Trophoblast cell (in vitro differentiated cells and primary cell): ENCODE measurements at regions not wholly inside any gene's neighbourhood (a gene's known extent, or its start where the extent isn't known, plus 50 kb on each side); places are given as distances from the start of the nearest gene placed in this dataset.

Experiments used
- DNase-seq, 2 donors: peaks; one replicate each; pipeline ENCODE4 v3.0.0-alpha.2; 2016
- H2AFZ ChIP-seq: 2 replicates; pipeline ENCODE4 v1.6.1; 2013; ENCODE audit warnings: low read length, moderate library complexity, mild to moderate bottlenecking; ENCODE audit not compliant: insufficient read depth, poor library complexity
- H2AK5ac ChIP-seq: 2 replicates; pipeline ENCODE4 v1.6.1; 2013; ENCODE audit warnings: mild to moderate bottlenecking, low read length
- H2BK120ac ChIP-seq: 2 replicates; pipeline ENCODE4 v1.6.1; 2013; ENCODE audit warnings: low read length, mild to moderate bottlenecking, moderate library complexity; ENCODE audit not compliant: insufficient read depth, poor library complexity
- H2BK12ac ChIP-seq: 2 replicates; pipeline ENCODE4 v1.6.1; 2013; ENCODE audit warnings: mild to moderate bottlenecking, low read length, moderate library complexity
- H2BK5ac ChIP-seq: 2 replicates; pipeline ENCODE4 v1.6.1; 2013; ENCODE audit warnings: low read length, low read depth, moderate library complexity, mild to moderate bottlenecking; ENCODE audit not compliant: poor library complexity
- H3K14ac ChIP-seq: 2 replicates; pipeline ENCODE4 v1.6.1; 2013; ENCODE audit warnings: mild to moderate bottlenecking, low read length
- H3K18ac ChIP-seq: 2 replicates; pipeline ENCODE4 v1.6.1; 2013; ENCODE audit warnings: mild to moderate bottlenecking, low read length
- H3K23ac ChIP-seq: 2 replicates; pipeline ENCODE4 v1.6.1; 2013; ENCODE audit warnings: low read length
- H3K27ac ChIP-seq: 2 replicates; pipeline ENCODE4 v1.5.1; 2013; ENCODE audit warnings: low read depth, mild to moderate bottlenecking, inconsistent platforms, low read length, moderate library complexity
- H3K27me3 ChIP-seq: 2 replicates; pipeline ENCODE4 v1.6.1; 2013; ENCODE audit warnings: inconsistent platforms, mild to moderate bottlenecking, low read length, moderate library complexity; ENCODE audit not compliant: insufficient read depth
- H3K36me3 ChIP-seq, 2 experiments: 1 replicate in 1 of 2; 2 replicates in 1 of 2; pipeline ENCODE4 v1.6.1; 2013; ENCODE audit warnings: low read length in 2 of 2, mild to moderate bottlenecking in 2 of 2, moderate library complexity in 1 of 2; ENCODE audit not compliant: insufficient read depth in 2 of 2, control insufficient read depth in 1 of 2
- H3K4ac ChIP-seq: 2 replicates; pipeline ENCODE4 v1.6.1; 2013; ENCODE audit warnings: low read depth, mild to moderate bottlenecking, low read length, moderate library complexity
- H3K4me1 ChIP-seq, 2 experiments: 1 replicate in 1 of 2; 2 replicates in 1 of 2; pipeline ENCODE4 v1.6.1; 2013; ENCODE audit warnings: low read length in 2 of 2, mild to moderate bottlenecking in 2 of 2, moderate library complexity in 1 of 2; ENCODE audit not compliant: insufficient read depth in 2 of 2, control insufficient read depth in 1 of 2
- H3K4me2 ChIP-seq: 2 replicates; pipeline ENCODE4 v1.6.1; 2013; ENCODE audit warnings: inconsistent platforms, mild to moderate bottlenecking, low read length, moderate library complexity
- H3K4me3 ChIP-seq: 2 replicates; pipeline ENCODE4 v1.5.1; 2013; ENCODE audit warnings: mild to moderate bottlenecking, low read depth, low read length, inconsistent platforms
- H3K79me1 ChIP-seq: one replicate; pipeline ENCODE4 v1.6.1; 2013; ENCODE audit warnings: low read length
- H3K79me2 ChIP-seq: 2 replicates; pipeline ENCODE4 v1.6.1; 2013; ENCODE audit warnings: low read length, mild to moderate bottlenecking; ENCODE audit not compliant: control insufficient read depth, insufficient read depth, poor library complexity
- H3K9ac ChIP-seq: 2 replicates; pipeline ENCODE4 v1.6.1; 2013; ENCODE audit warnings: mild to moderate bottlenecking, low read length
- H3K9me3 ChIP-seq: 2 replicates; pipeline ENCODE4 v1.6.1; 2013; ENCODE audit warnings: low read depth, mild to moderate bottlenecking, control low read depth, inconsistent platforms, low read length; ENCODE audit not compliant: insufficient read depth
- H4K12ac ChIP-seq: 2 replicates; pipeline ENCODE4 v1.6.1; 2013; ENCODE audit warnings: low read depth, mild to moderate bottlenecking, low read length, moderate library complexity
- H4K8ac ChIP-seq: 2 replicates; pipeline ENCODE4 v1.6.1; 2013; ENCODE audit warnings: low read depth, mild to moderate bottlenecking, low read length, moderate library complexity
- H4K91ac ChIP-seq: one replicate; pipeline ENCODE4 v1.6.1; 2013; ENCODE audit warnings: low read depth, mild to moderate bottlenecking, low read length, moderate library complexity
- WGBS: extraction: QIAGEN DNeasy Blood & Tissue Kit; methylation state at CpG from one replicate; pipeline ENCODE4 v1.1.7; 2013; ENCODE audit warnings: missing lambda C conversion rate; ENCODE audit not compliant: insufficient read length, insufficient coverage; ENCODE audit errors: extremely low coverage; 5-methylcytosine and 5-hydroxymethylcytosine counted together

- Histone ChIP-seq H3K27ac (no peak overlapping the region), H2BK120ac (no peak overlapping the region)
Measured at GRCh38 chr6:148249160-148249559, 93.5 kb upstream of the SASH1 start.

GRCh38 chr6:148249679-148250375, 92.8 kb upstream of the SASH1 start:
- H3K36me3 ChIP-seq, result no peaks in the 10 kb centered on the region
- H2AK5ac ChIP-seq, result no peak overlapping the region
- no peak overlapping the region for H2AFZ ChIP-seq
- H3K79me2 ChIP-seq, result no peaks in the 10 kb centered on the region
- H3K4me1 ChIP-seq, result no peaks in the 10 kb centered on the region
- H3K18ac ChIP-seq, result no peak overlapping the region
- H4K12ac ChIP-seq, result no peak overlapping the region
- H3K9me3 ChIP-seq, result no peaks in the 10 kb centered on the region
- no CpG with 5 or more reads among the region's 5 CpGs for WGBS
- no peak overlapping the region for H3K4ac ChIP-seq
- H3K4me3 ChIP-seq, result no peak overlapping the region
- H3K14ac ChIP-seq, result no peak overlapping the region
- no peak overlapping the region for H2BK120ac ChIP-seq
- H3K4me2 ChIP-seq, result no peak overlapping the region
- DNase-seq, result no peak
- H3K27ac ChIP-seq, result no peak overlapping the region
- peak overlapping the region; percentile 6 for H2BK12ac ChIP-seq
- H4K91ac ChIP-seq, result no peak overlapping the region
- no peak overlapping the region for H4K8ac ChIP-seq
- no peaks in the 10 kb centered on the region for H3K27me3 ChIP-seq
- H3K23ac ChIP-seq, result no peak overlapping the region
- no peaks in the 10 kb centered on the region for H3K79me1 ChIP-seq
- no peak overlapping the region for H3K9ac ChIP-seq
- no peak overlapping the region for H2BK5ac ChIP-seq

More at GRCh38 chr6:148249160-148249559, 93.5 kb upstream of the SASH1 start:
- Histone ChIP-seq H2BK12ac (no peak overlapping the region), H3K14ac (no peak overlapping the region), H3K23ac (no peak overlapping the region), H3K27me3 (no peaks in the 10 kb centered on the region), H3K79me1 (no peaks in the 10 kb centered on the region), H3K9me3 (no peaks in the 10 kb centered on the region), H4K8ac (no peak overlapping the region), H3K4me1 (peaks cover 0 to 2% of the 10 kb centered on the region in 2 experiments), H3K9ac (no peak overlapping the region), H2AFZ (no peak overlapping the region), H3K4me2 (no peak overlapping the region), H3K4me3 (no peak overlapping the region), H2BK5ac (no peak overlapping the region), H2AK5ac (no peak overlapping the region), H4K12ac (no peak overlapping the region), H4K91ac (no peak overlapping the region), H3K36me3 (no peaks in the 10 kb centered on the region), H3K4ac (no peak overlapping the region), H3K18ac (no peak overlapping the region), H3K79me2 (no peaks in the 10 kb centered on the region)
- DNase-seq, result no peak
- WGBS, result no CpG with 5 or more reads among the region's 6 CpGs

- Histone ChIP-seq H3K4me1 (no peaks in the 10 kb centered on the region), H3K79me2 (no peaks in the 10 kb centered on the region), H3K9ac (no peak overlapping the region), H2BK5ac (no peak overlapping the region), H2AK5ac (no peak overlapping the region), H3K9me3 (no peaks in the 10 kb centered on the region), H3K23ac (no peak overlapping the region), H4K8ac (no peak overlapping the region), H3K18ac (no peak overlapping the region), H4K12ac (no peak overlapping the region), H3K4me2 (no peak overlapping the region), H3K79me1 (no peaks in the 10 kb centered on the region), H3K27me3 (no peaks in the 10 kb centered on the region), H3K36me3 (no peaks in the 10 kb centered on the region), H4K91ac (no peak overlapping the region), H3K27ac (no peak overlapping the region), H2BK120ac (no peak overlapping the region), H3K4me3 (no peak overlapping the region), H2AFZ (no peak overlapping the region), H3K14ac (no peak overlapping the region), H3K4ac (no peak overlapping the region), H2BK12ac (no peak overlapping the region)
- peak in 1 of 2 donors; percentile 66 for DNase-seq
- WGBS, result no CpG with 5 or more reads among the region's 4 CpGs
Measured at GRCh38 chr6:148250975-148251685, 91.5 kb upstream of the SASH1 start.

GRCh38 chr6:148251891-148252290, 90.7 kb upstream of the SASH1 start:
- DNase-seq, result peak in 1 of 2 donors; percentile 26
- H4K12ac ChIP-seq, result no peak overlapping the region
- H3K79me2 ChIP-seq, result no peaks in the 10 kb centered on the region
- no peak overlapping the region for H2AK5ac ChIP-seq
- no peak overlapping the region for H3K27ac ChIP-seq
- no peaks in the 10 kb centered on the region for H3K79me1 ChIP-seq
- no peak overlapping the region for H2BK12ac ChIP-seq
- no peak overlapping the region for H3K4me2 ChIP-seq
- no peaks in the 10 kb centered on the region for H3K9me3 ChIP-seq
- H3K18ac ChIP-seq, result no peak overlapping the region
- H3K14ac ChIP-seq, result no peak overlapping the region
- H3K4me1 ChIP-seq, result no peaks in the 10 kb centered on the region
- H3K36me3 ChIP-seq, result no peaks in the 10 kb centered on the region
- H3K4ac ChIP-seq, result no peak overlapping the region
- no peak overlapping the region for H2BK120ac ChIP-seq
- H3K23ac ChIP-seq, result no peak overlapping the region
- H2AFZ ChIP-seq, result no peak overlapping the region
- no CpG with 5 or more reads among the region's 7 CpGs for WGBS
- H4K91ac ChIP-seq, result no peak overlapping the region
- H3K9ac ChIP-seq, result no peak overlapping the region
- H3K27me3 ChIP-seq, result no peaks in the 10 kb centered on the region
- H3K4me3 ChIP-seq, result no peak overlapping the region
- no peak overlapping the region for H4K8ac ChIP-seq
- no peak overlapping the region for H2BK5ac ChIP-seq
